Neuronal stem cell (in vitro differentiated cells): ENCODE measurements at regions not wholly inside any gene's neighbourhood (a gene's known extent, or its start where the extent isn't known, plus 50 kb on each side); places are given as distances from the start of the nearest gene placed in this dataset.
A peak's percentile ranks its signal among the peaks of the same experiment; 100 is the strongest.
"Not testable (repeated sequence)": the region's sequence is repeated elsewhere in the genome, so short reads cannot be mapped to it uniquely, and the experiment has no call there.

Experiments
- DNase-seq: peaks from one replicate; pipeline ENCODE4 v3.0.0-alpha.2; 2013; ENCODE audit warnings: low spot score
- H2AFZ ChIP-seq: one replicate; pipeline ENCODE4 v1.6.1; 2013; ENCODE audit warnings: mild to moderate bottlenecking, low read length, inconsistent platforms
- H2AK5ac ChIP-seq: 2 replicates; pipeline ENCODE4 v1.6.1; 2013; ENCODE audit warnings: low read depth, mild to moderate bottlenecking, inconsistent platforms, low read length, moderate library complexity, mixed read lengths
- H2BK120ac ChIP-seq: 2 replicates; pipeline ENCODE4 v1.6.1; 2013; ENCODE audit warnings: low read depth, mild to moderate bottlenecking, inconsistent platforms, low read length, moderate library complexity, mixed read lengths
- H2BK12ac ChIP-seq: one replicate; pipeline ENCODE4 v1.6.1; 2013; ENCODE audit warnings: low read length, inconsistent platforms
- H2BK15ac ChIP-seq: 2 replicates; pipeline ENCODE4 v1.6.1; 2013; ENCODE audit warnings: mild to moderate bottlenecking, low read length, inconsistent platforms, mixed read lengths
- H2BK5ac ChIP-seq: one replicate; pipeline ENCODE4 v1.6.1; 2013; ENCODE audit warnings: inconsistent platforms, mild to moderate bottlenecking, low read length, moderate library complexity
- H3K14ac ChIP-seq: one replicate; pipeline ENCODE4 v1.6.1; 2013; ENCODE audit warnings: low read length, inconsistent platforms
- H3K18ac ChIP-seq: 2 replicates; pipeline ENCODE4 v1.6.1; 2013; ENCODE audit warnings: low read length, inconsistent platforms
- H3K23ac ChIP-seq: 2 replicates; pipeline ENCODE4 v1.6.1; 2013; ENCODE audit warnings: low read depth, mild to moderate bottlenecking, mixed read lengths, low read length, inconsistent platforms; ENCODE audit not compliant: poor library complexity
- H3K27ac ChIP-seq: replicated peaks from 3 replicates; pipeline ENCODE4 v1.5.1; 2013; ENCODE audit warnings: low read length, inconsistent platforms
- H3K27me3 ChIP-seq, 3 experiments: 2 replicates each; pipeline ENCODE4 v1.6.1; 2013; ENCODE audit warnings: low read length in 3 of 3, mild to moderate bottlenecking in 2 of 3, inconsistent platforms in 1 of 3, low read depth in 1 of 3, mixed read lengths in 1 of 3, moderate library complexity in 1 of 3; ENCODE audit not compliant: control insufficient read depth in 3 of 3, insufficient read depth in 3 of 3
- H3K36me3 ChIP-seq, 2 donors: replicated peaks in 1 of 2; 2 replicates each; pipeline ENCODE4 v1.6.1; 2013; ENCODE audit warnings: low read length in 2 of 2; ENCODE audit not compliant: control insufficient read depth in 2 of 2, insufficient read depth in 2 of 2
- H3K4ac ChIP-seq: 2 replicates; pipeline ENCODE4 v1.6.1; 2013; ENCODE audit warnings: inconsistent platforms, mild to moderate bottlenecking, low read length, moderate library complexity
- H3K4me1 ChIP-seq, 2 donors: 1 replicate in 1 of 2; 2 replicates in 1 of 2; pipeline ENCODE4 v1.6.1; 2013; ENCODE audit warnings: low read length in 2 of 2, low read depth in 1 of 2; ENCODE audit not compliant: control insufficient read depth in 2 of 2, insufficient read depth in 1 of 2
- H3K4me2 ChIP-seq: one replicate; pipeline ENCODE4 v1.6.1; 2013; ENCODE audit warnings: mild to moderate bottlenecking, low read length, inconsistent platforms; ENCODE audit not compliant: insufficient read depth, poor library complexity, severe bottlenecking
- H3K4me3 ChIP-seq, 2 donors: 2 replicates each; pipeline ENCODE4 v1.5.1; 2013; ENCODE audit warnings: low read length in 2 of 2, mild to moderate bottlenecking in 2 of 2, inconsistent platforms in 1 of 2, moderate library complexity in 1 of 2
- H3K79me1 ChIP-seq: one replicate; pipeline ENCODE4 v1.6.1; 2013; ENCODE audit warnings: low read depth, mild to moderate bottlenecking, inconsistent platforms, low read length, moderate library complexity
- H3K9ac ChIP-seq: one replicate; pipeline ENCODE4 v1.6.1; 2013; ENCODE audit warnings: mild to moderate bottlenecking, low read depth, low read length, inconsistent platforms; ENCODE audit not compliant: poor library complexity
- H3K9me3 ChIP-seq, 2 donors: replicated peaks in 1 of 2; 2 replicates each; pipeline versions ENCODE3 to v1.6.1; 2013; ENCODE audit warnings: low read length in 2 of 2, mild to moderate bottlenecking in 2 of 2, inconsistent platforms in 1 of 2, low read depth in 1 of 2, mixed read lengths in 1 of 2, moderate library complexity in 1 of 2; ENCODE audit not compliant: control insufficient read depth in 2 of 2, insufficient read depth in 1 of 2
- H4K8ac ChIP-seq: one replicate; pipeline ENCODE4 v1.6.1; 2013; ENCODE audit warnings: low read depth, mild to moderate bottlenecking, inconsistent platforms, low read length, moderate library complexity
- H4K91ac ChIP-seq: one replicate; pipeline ENCODE4 v1.6.1; 2013; ENCODE audit warnings: low read length, low read depth, mild to moderate bottlenecking, inconsistent platforms; ENCODE audit not compliant: poor library complexity
- WGBS, 2 donors: extraction: QIAGEN DNeasy Blood & Tissue Kit; methylation state at CpG; one replicate each; pipeline ENCODE4 v1.1.7; 2013; ENCODE audit warnings: missing lambda C conversion rate in 2 of 2, mixed read lengths in 1 of 2; ENCODE audit not compliant: insufficient read length in 2 of 2, insufficient replicate concordance in 1 of 2; ENCODE audit errors: extremely low coverage in 2 of 2; 5-methylcytosine and 5-hydroxymethylcytosine counted together

GRCh38 chr7:1356853-1357252, 102.4 kb downstream of the MICALL2 start:
- peak overlapping the region; percentile 60 for H3K9ac ChIP-seq
- H3K23ac ChIP-seq, H3K27ac ChIP-seq, H3K4me3 ChIP-seq, H3K36me3 ChIP-seq, H3K4me1 ChIP-seq, DNase-seq, H3K4me2 ChIP-seq, H4K91ac ChIP-seq, H3K14ac ChIP-seq, H3K18ac ChIP-seq, H2AK5ac ChIP-seq, H3K4ac ChIP-seq, H2BK120ac ChIP-seq, H2BK12ac ChIP-seq, H2AFZ ChIP-seq, H3K79me1 ChIP-seq, H2BK15ac ChIP-seq, H3K9me3 ChIP-seq, H2BK5ac ChIP-seq: not testable (repeated sequence)
- H3K27me3 ChIP-seq = peaks cover 0 to 41% (median 0%) of the 10 kb centered on the region in 3 experiments
- WGBS, 2 donors = no CpG with 5 or more reads among the region's 6 CpGs
- peak overlapping the region; percentile 4 for H4K8ac ChIP-seq

DNA sequence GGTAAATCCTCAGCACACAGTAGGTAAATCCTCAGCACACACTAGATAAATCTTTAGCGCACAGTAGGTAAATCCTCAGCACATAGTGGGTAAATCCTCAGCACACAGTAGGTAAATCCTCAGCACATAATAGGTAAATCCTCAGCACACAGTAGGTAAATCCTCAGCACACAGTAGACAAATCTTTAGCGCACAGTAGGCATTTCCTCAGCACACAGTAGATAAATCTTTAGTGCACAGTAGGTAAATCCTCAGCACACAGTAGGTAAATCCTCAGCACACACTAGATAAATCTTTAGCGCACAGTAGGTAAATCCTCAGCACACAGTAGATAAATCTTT, 102.0 kb downstream of the MICALL2 start:
- H2AK5ac ChIP-seq, H3K79me1 ChIP-seq, H3K18ac ChIP-seq, H3K4me1 ChIP-seq, H2BK5ac ChIP-seq, H4K91ac ChIP-seq, H2AFZ ChIP-seq, H3K27ac ChIP-seq, H3K14ac ChIP-seq, H3K36me3 ChIP-seq, H3K9me3 ChIP-seq, DNase-seq, H3K4me2 ChIP-seq, H2BK15ac ChIP-seq, H3K4me3 ChIP-seq, H2BK120ac ChIP-seq, H2BK12ac ChIP-seq, H4K8ac ChIP-seq, H3K9ac ChIP-seq, H3K4ac ChIP-seq, H3K23ac ChIP-seq: not testable (repeated sequence)
- no CpG with 5 or more reads among the region's 3 CpGs for WGBS, 2 donors
- peaks cover 0 to 43% (median 0%) of the 10 kb centered on the region in 3 experiments for H3K27me3 ChIP-seq

GRCh38 chr7:1357601-1358271, 101.5 kb downstream of the MICALL2 start:
- peak overlapping the region; percentile 43 for H2BK15ac ChIP-seq
- no peak overlapping the region for H3K14ac ChIP-seq
- H3K4me1 ChIP-seq = peaks cover 0 to 5% of the 10 kb centered on the region in 2 donors
- no peak overlapping the region for H2AFZ ChIP-seq
- WGBS, 2 donors = no CpG with 5 or more reads among the region's 23 CpGs
- DNase-seq = no peak
- H3K23ac ChIP-seq = no peak overlapping the region
- no peak overlapping the region for H2BK5ac ChIP-seq
- H3K18ac ChIP-seq = peak overlapping the region; percentile 38
- no peak overlapping the region for H2BK12ac ChIP-seq
- H3K4ac ChIP-seq = no peak overlapping the region
- no peaks in the 10 kb centered on the region for H3K36me3 ChIP-seq
- no peak overlapping the region for H3K4me3 ChIP-seq
- H3K27ac ChIP-seq = no peak overlapping the region
- no peak overlapping the region for H4K91ac ChIP-seq
- H3K4me2 ChIP-seq = no peak overlapping the region
- H3K9ac ChIP-seq = no peak overlapping the region
- H3K9me3 ChIP-seq = peaks cover 0 to 2% of the 10 kb centered on the region in 2 donors
- peak overlapping the region; percentile 35 for H2AK5ac ChIP-seq
- peaks cover 0 to 44% (median 0%) of the 10 kb centered on the region in 3 experiments for H3K27me3 ChIP-seq
- no peak overlapping the region for H2BK120ac ChIP-seq
- peaks cover 5% of the 10 kb centered on the region for H3K79me1 ChIP-seq
- H4K8ac ChIP-seq = no peak overlapping the region

DNA sequence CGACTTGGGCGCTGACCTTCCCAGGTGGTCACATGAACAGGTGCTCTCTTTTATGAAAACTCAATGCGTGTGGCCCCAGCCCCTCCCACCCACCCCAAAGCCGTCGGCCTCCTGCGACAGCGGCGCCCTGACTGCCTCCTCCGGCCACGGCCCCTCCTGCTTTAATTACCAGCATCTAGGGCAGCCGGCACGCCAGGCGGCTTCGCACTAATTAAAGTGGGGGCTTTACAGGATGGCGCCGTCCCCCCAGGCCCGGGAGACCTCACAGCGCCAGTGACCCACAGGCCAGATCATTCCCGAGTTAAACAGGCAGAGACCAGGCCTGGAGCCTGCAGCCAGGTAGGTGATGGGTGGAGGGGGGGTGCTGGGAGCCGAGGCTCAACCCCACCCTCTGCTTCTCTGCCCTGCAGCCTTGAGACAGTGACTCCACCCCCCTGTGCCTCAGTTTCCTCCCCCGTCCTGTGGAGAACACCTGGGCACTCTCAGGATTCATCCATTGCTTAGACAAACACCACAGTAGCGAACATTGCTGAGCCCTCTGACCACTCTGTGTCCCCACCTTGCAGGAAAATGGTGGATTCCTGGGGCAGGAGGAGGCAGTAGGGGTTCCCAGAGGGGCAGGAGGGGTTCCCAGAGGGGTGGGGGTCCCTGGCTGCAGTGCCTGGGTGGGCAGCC, 100.8 kb downstream of the MICALL2 start:
- H3K4me3 ChIP-seq = no peak overlapping the region
- peak overlapping the region; percentile 59 for H3K18ac ChIP-seq
- H2AFZ ChIP-seq = no peak overlapping the region
- no CpG with 5 or more reads among the region's 22 CpGs for WGBS, 2 donors
- no peak overlapping the region for H3K27ac ChIP-seq
- H2BK12ac ChIP-seq = no peak overlapping the region
- H3K9ac ChIP-seq = peak overlapping the region; percentile 60
- H4K8ac ChIP-seq = no peak overlapping the region
- peak overlapping the region; percentile 43 for H3K23ac ChIP-seq
- H3K27me3 ChIP-seq = peaks cover 0 to 38% (median 0%) of the 10 kb centered on the region in 3 experiments
- peak overlapping the region; percentile 56 for H3K14ac ChIP-seq
- peaks cover 0 to 5% of the 10 kb centered on the region in 2 donors for H3K4me1 ChIP-seq
- no peak overlapping the region for H3K4me2 ChIP-seq
- no peak for DNase-seq
- H2BK15ac ChIP-seq = peak overlapping the region; percentile 89
- H3K36me3 ChIP-seq = no peaks in the 10 kb centered on the region
- H2BK5ac ChIP-seq = no peak overlapping the region
- H2BK120ac ChIP-seq = no peak overlapping the region
- H3K4ac ChIP-seq = peak overlapping the region; percentile 53
- peak overlapping the region; percentile 92 for H2AK5ac ChIP-seq
- peaks cover 5% of the 10 kb centered on the region for H3K79me1 ChIP-seq
- H3K9me3 ChIP-seq = peaks cover 0 to 2% of the 10 kb centered on the region in 2 donors
- no peak overlapping the region for H4K91ac ChIP-seq
